IPS-18a (cell line): ENCODE measurements at regions not wholly inside any gene's neighbourhood (a gene's known extent, or its start where the extent isn't known, plus 50 kb on each side); places are given as distances from the start of the nearest gene placed in this dataset.
"Not testable (repeated sequence)": the region's sequence is repeated elsewhere in the genome, so short reads cannot be mapped to it uniquely, and the experiment has no call there.

ENCODE experiments used
- H3K27ac ChIP-seq: one replicate; pipeline ENCODE4 v1.5.1; 2013; ENCODE audit warnings: low read length
- H3K27me3 ChIP-seq: one replicate; pipeline ENCODE4 v1.6.1; 2013; ENCODE audit warnings: mild to moderate bottlenecking, low read length; ENCODE audit not compliant: control insufficient read depth, insufficient read depth
- H3K36me3 ChIP-seq: one replicate; pipeline ENCODE4 v1.6.1; 2013; ENCODE audit warnings: low read depth, low read length; ENCODE audit not compliant: control insufficient read depth
- H3K4me1 ChIP-seq: one replicate; pipeline ENCODE4 v1.6.1; 2013; ENCODE audit warnings: low read depth, low read length; ENCODE audit not compliant: control insufficient read depth
- H3K4me3 ChIP-seq: one replicate; pipeline ENCODE4 v1.5.1; 2013; ENCODE audit warnings: low read length
- H3K9ac ChIP-seq: one replicate; pipeline ENCODE4 v1.6.1; 2013; ENCODE audit warnings: mild to moderate bottlenecking, low read length, moderate library complexity
- H3K9me3 ChIP-seq: one replicate; pipeline ENCODE4 v1.6.1; 2013; ENCODE audit warnings: low read depth, low read length; ENCODE audit not compliant: control insufficient read depth

DNA sequence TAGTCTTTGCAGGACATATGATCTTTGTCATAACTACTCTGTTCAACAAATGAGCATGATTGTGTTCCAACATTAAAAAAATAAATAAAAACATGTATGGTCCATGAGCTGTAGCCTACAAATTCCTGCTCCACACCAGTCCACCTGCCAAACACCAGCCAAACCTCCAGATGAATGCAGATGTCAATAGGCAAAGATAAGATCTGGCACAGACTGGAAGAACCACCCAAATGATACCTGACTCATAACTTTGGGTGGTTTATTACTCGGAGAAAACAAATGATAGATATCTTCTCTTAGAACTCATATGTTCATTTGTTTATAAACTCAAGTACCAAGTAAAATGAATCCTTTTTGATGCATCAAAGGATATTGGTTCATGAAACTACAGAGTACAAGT, 425.1 kb downstream of the GBA3 start:
- no peaks in the 10 kb centered on the region for H3K36me3 ChIP-seq
- H3K4me3 ChIP-seq: no peak overlapping the region
- no peak overlapping the region for H3K27ac ChIP-seq
- no peaks in the 10 kb centered on the region for H3K27me3 ChIP-seq
- no peaks in the 10 kb centered on the region for H3K4me1 ChIP-seq
- no peak overlapping the region for H3K9ac ChIP-seq
- H3K9me3 ChIP-seq: no peaks in the 10 kb centered on the region

GRCh38 chr4:23114538-23114937, 421.8 kb downstream of the GBA3 start:
- Histone ChIP-seq H3K27ac (no peak overlapping the region), H3K9me3 (no peaks in the 10 kb centered on the region), H3K36me3 (no peaks in the 10 kb centered on the region), H3K27me3 (no peaks in the 10 kb centered on the region), H3K4me3 (no peak overlapping the region), H3K9ac (no peak overlapping the region), H3K4me1 (no peaks in the 10 kb centered on the region)

GRCh38 chr4:23113104-23113503, 420.4 kb downstream of the GBA3 start:
- no peak overlapping the region for H3K27ac ChIP-seq
- no peaks in the 10 kb centered on the region for H3K27me3 ChIP-seq
- H3K4me3 ChIP-seq: no peak overlapping the region
- no peak overlapping the region for H3K9ac ChIP-seq
- H3K9me3 ChIP-seq: no peaks in the 10 kb centered on the region
- no peaks in the 10 kb centered on the region for H3K4me1 ChIP-seq
- H3K36me3 ChIP-seq: no peaks in the 10 kb centered on the region

- no peaks in the 10 kb centered on the region for H3K9me3 ChIP-seq
- no peaks in the 10 kb centered on the region for H3K36me3 ChIP-seq
- no peaks in the 10 kb centered on the region for H3K4me1 ChIP-seq
- no peaks in the 10 kb centered on the region for H3K27me3 ChIP-seq
- H3K9ac ChIP-seq: no peak overlapping the region
- no peak overlapping the region for H3K27ac ChIP-seq
- no peak overlapping the region for H3K4me3 ChIP-seq
Observed at GRCh38 chr4:23106516-23106915, 413.8 kb downstream of the GBA3 start.

DNA sequence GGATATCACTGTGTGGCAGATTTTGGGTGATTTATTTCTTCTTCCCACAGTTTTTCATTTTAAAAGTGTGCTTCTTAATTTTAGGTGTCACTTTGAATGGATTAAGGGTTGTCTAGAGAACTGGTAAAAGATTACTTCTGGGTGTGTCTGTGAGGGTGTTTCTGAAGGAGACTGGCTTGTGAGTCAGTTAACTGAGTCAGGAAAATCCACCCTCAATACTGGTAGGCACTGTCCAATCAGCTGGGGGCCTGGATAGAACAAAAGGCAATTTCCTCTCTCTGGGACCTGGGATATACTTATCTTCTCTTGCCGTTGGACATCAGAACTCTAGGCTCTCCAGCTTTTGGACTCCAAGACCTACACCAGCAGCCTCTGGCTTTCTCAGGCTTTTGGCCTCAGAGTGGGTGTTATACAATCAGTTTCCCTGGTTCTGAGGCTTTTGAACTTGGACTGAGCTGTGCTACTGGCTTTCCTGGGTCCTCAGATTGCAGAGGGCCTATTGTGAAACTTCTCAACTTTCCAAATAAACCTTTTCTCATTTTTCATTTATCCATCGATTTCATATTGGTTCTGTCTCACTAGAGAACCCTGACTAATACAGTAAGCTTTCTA, 413.1 kb downstream of the GBA3 start:
- H3K36me3 ChIP-seq: no peaks in the 10 kb centered on the region
- H3K4me1 ChIP-seq: no peaks in the 10 kb centered on the region
- no peaks in the 10 kb centered on the region for H3K27me3 ChIP-seq
- no peak overlapping the region for H3K4me3 ChIP-seq
- H3K27ac ChIP-seq: no peak overlapping the region
- H3K9ac ChIP-seq: no peak overlapping the region
- H3K9me3 ChIP-seq: no peaks in the 10 kb centered on the region

- Histone ChIP-seq H3K36me3 (no peaks in the 10 kb centered on the region), H3K4me3 (no peak overlapping the region), H3K4me1 (no peaks in the 10 kb centered on the region), H3K27ac (no peak overlapping the region), H3K9ac (no peak overlapping the region), H3K9me3 (peaks cover 8% of the 10 kb centered on the region), H3K27me3 (no peaks in the 10 kb centered on the region)
Observed at GRCh38 chr4:23097251-23097650, 404.5 kb downstream of the GBA3 start.

DNA sequence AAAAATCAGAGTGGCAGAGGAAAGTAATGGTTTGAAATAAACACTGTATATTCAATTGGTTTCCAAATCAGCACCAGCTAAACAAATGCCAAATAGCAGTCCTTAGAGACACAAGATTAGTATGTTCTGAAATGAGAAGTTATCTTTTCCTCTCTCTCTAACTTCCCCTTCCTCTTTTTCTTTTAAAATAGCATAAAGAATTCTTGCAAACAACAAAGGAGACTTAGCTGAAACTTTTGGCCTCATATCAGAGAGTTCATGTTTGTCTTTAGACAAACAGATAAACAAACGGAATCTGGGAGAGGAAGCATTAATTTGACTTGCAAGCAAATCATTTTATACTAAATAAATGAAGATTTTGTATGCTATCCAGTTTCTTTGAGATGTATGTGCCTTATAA, 399.0 kb downstream of the GBA3 start:
- Histone ChIP-seq H3K4me1 (no peaks in the 10 kb centered on the region), H3K9me3 (peaks cover 8% of the 10 kb centered on the region), H3K27ac (no peak overlapping the region), H3K9ac (no peak overlapping the region), H3K4me3 (no peak overlapping the region), H3K27me3 (no peaks in the 10 kb centered on the region), H3K36me3 (no peaks in the 10 kb centered on the region)

- Histone ChIP-seq H3K9me3 (peaks cover 5% of the 10 kb centered on the region), H3K9ac (no peak overlapping the region), H3K4me3 (no peak overlapping the region), H3K27me3 (no peaks in the 10 kb centered on the region), H3K36me3 (no peaks in the 10 kb centered on the region), H3K27ac (no peak overlapping the region), H3K4me1 (peaks cover 6% of the 10 kb centered on the region)
Observed at GRCh38 chr4:23085249-23085568, 392.5 kb downstream of the GBA3 start.

DNA sequence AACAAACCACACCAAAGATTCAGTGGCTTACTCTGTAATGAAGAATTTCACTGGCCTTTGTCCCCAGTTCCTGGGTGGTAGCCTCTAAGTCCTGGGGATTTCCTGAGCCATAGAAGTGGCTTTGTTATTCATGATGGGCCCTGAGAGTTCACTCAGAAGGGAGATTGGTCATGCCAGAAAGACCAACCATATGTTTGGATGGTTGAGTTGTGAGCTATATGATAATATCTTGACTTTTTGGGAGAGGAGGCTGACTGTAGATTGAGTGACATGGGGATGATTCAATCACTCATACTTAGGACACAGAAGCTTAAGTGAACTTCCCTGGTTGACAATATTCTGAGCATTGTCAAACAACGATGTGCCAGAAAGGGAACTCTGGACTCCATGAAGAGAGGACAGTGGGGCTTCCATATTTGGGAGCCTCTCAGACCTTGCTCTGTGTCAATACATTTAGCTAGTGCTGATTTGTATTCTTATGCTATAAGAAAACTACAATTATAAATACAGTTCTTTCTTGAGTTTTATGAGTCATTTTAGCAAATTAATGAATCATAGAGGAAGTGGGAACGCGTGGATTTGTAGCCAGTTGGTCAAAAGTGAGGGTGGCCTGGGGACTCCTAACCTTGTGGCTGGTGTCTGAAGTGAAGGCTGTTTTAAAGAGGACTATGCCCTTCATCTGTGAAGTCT, 392.0 kb downstream of the GBA3 start:
- H3K4me3 ChIP-seq: no peak overlapping the region

GRCh38 chr4:23083391-23083790, 390.7 kb downstream of the GBA3 start:
- Histone ChIP-seq H3K9me3 (peaks cover 16% of the 10 kb centered on the region), H3K27me3 (no peaks in the 10 kb centered on the region), H3K36me3 (no peaks in the 10 kb centered on the region), H3K9ac (no peak overlapping the region), H3K4me1 (peaks cover 6% of the 10 kb centered on the region), H3K4me3 (no peak overlapping the region), H3K27ac (no peak overlapping the region)

More for the DNA sequence above, 392.0 kb downstream of the GBA3 start:
- H3K9ac ChIP-seq: no peak overlapping the region
- no peak overlapping the region for H3K27ac ChIP-seq
- H3K27me3 ChIP-seq: no peaks in the 10 kb centered on the region
- H3K9me3 ChIP-seq: peaks cover 10% of the 10 kb centered on the region
- no peaks in the 10 kb centered on the region for H3K36me3 ChIP-seq
- H3K4me1 ChIP-seq: peaks cover 6% of the 10 kb centered on the region

- peaks cover 16% of the 10 kb centered on the region for H3K9me3 ChIP-seq
- not testable (repeated sequence) for H3K27ac ChIP-seq, H3K9ac ChIP-seq, H3K4me3 ChIP-seq, H3K4me1 ChIP-seq, H3K36me3 ChIP-seq, H3K27me3 ChIP-seq
Observed at GRCh38 chr4:23080171-23080570, 387.4 kb downstream of the GBA3 start.

DNA sequence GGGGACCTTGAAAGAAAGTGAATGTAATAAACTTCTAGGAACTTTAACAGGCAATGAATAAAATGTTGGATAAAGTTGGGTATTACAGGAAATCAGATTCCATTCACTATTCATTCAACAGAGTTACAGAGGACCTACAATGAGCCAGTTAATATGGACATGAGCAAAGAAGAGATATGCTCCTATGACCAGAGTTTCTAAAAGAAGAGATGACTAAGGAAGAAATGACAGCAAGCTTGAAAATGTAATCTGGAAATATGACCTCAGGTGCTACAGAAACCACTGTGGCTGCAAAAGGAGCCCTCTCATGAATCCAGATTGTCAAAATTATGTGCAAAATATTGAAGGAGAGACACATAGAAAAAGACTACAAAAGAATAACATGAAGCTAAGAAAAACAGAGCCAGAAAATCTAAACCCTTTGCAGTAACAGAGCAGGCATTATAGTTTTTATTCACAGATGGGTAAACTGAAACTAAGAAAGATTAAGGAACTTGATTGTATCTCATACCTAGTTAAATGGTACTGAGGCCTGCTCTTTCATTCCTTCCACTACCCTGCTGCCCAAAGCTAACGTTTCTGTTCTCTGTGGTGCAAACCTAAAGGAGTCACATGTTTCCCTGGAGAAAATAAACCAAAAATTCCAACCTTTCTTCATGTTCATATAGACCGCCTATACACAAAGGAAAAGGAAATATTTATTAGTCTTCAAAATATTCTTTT, 378.3 kb downstream of the GBA3 start:
- Histone ChIP-seq H3K9me3 (no peaks in the 10 kb centered on the region), H3K4me1 (no peaks in the 10 kb centered on the region), H3K9ac (no peak overlapping the region), H3K27ac (no peak overlapping the region), H3K27me3 (no peaks in the 10 kb centered on the region), H3K4me3 (no peak overlapping the region), H3K36me3 (no peaks in the 10 kb centered on the region)
